ENCODE measurements at regions not wholly inside any gene's neighbourhood (a gene's known extent, or its start where the extent isn't known, plus 50 kb on each side); places are given as distances from the start of the nearest gene placed in this dataset.

GRCh38 chr6:98724537-98724936 lies 109.8 kb upstream of the POU3F2 start:
- SMC1A ChIA-PET (ENCODE audit: uncharacterized antibody, unreplicated experiment) = no interaction called here
- intact Hi-C loops (cut with micrococcal nuclease; ENCODE audit: unreplicated experiment) = no loop called here
- Histone ChIP-seq H3K36me3 (ENCODE audit: control insufficient read depth in 2 of 2, insufficient read depth in 2 of 2, low read length in 1 of 2) (no peaks in the 10 kb centered on the region), H2AFZ (ENCODE audit: control insufficient read depth, low read depth, low read length) (no peak overlapping the region), H4K20me1 (ENCODE audit: control insufficient read depth, insufficient read depth) (no peaks in the 10 kb centered on the region), H3K4me2 (ENCODE audit: control insufficient read depth, insufficient read depth) (no peak overlapping the region), H3K9ac (ENCODE audit: control insufficient read depth, insufficient read depth, low read length) (no peak overlapping the region), H3K9me3 (replicated peaks; ENCODE audit: control insufficient read depth, insufficient read depth, low read length) (no peaks in the 10 kb centered on the region), H3K27me3 (replicated peaks in 1 of 2; ENCODE audit: control insufficient read depth in 2 of 2, insufficient read depth in 2 of 2, low read length in 1 of 2) (no peaks in the 10 kb centered on the region), H3K27ac (ENCODE audit: control insufficient read depth, insufficient read depth) (no peak overlapping the region), H3K4me1 (ENCODE audit: control insufficient read depth, insufficient read depth, low read length) (no peaks in the 10 kb centered on the region), H3K4me3 (no peak overlapping the region), H3K79me2 (ENCODE audit: control insufficient read depth, insufficient read depth, low read length) (no peaks in the 10 kb centered on the region)
- no TSS peak for BruUV-seq (replicated peaks)
- in situ Hi-C loops (cut with MboI) = no loop called here
- no peak for TF ChIP-seq BHLHE40 (IDR thresholded peaks at IDR 0.05; ENCODE audit: borderline replicate concordance in 1 of 2, low read depth in 2 of 2, low read length in 1 of 2)
- no peak for TF ChIP-seq BCL3 (IDR thresholded peaks at IDR 0.05; ENCODE audit: borderline replicate concordance, insufficient read depth, low read depth, low read length, poor library complexity, severe bottlenecking)
- TF ChIP-seq ZBTB40 (IDR thresholded peaks at IDR 0.05; ENCODE audit: borderline replicate concordance) = no peak
- TF ChIP-seq ATF7 (IDR thresholded peaks at IDR 0.05; ENCODE audit: low read depth) = no peak
- no peak for TF ChIP-seq MYC (IDR thresholded peaks at IDR 0.05; ENCODE audit: insufficient read depth, insufficient read length, insufficient replicate concordance, low read length, severe bottlenecking)
- no peak for TF ChIP-seq RELB (IDR thresholded peaks at IDR 0.05; ENCODE audit: low read depth)
- no peak for TF ChIP-seq RAD21 (IDR thresholded peaks at IDR 0.05; ENCODE audit: insufficient read depth, low read depth, low read length)
- no peak for TF ChIP-seq POLR2A (IDR thresholded peaks at IDR 0.05; ENCODE audit: low read depth, low read length)
- no peak for TF ChIP-seq IKZF1 (conservative IDR thresholded peaks at IDR 0.05)
- TF ChIP-seq ZBTB11 (CRISPR knock-in tag; IDR thresholded peaks at IDR 0.05) = no peak
- no peak for TF ChIP-seq KDM1A (IDR thresholded peaks at IDR 0.05; ENCODE audit: borderline replicate concordance)
- TF ChIP-seq RAD51 (IDR thresholded peaks at IDR 0.05) = no peak
- no peak for TF ChIP-seq ZNF274 (IDR thresholded peaks at IDR 0.05; ENCODE audit: insufficient read depth, insufficient read length)
- TF ChIP-seq ZNF24 (IDR thresholded peaks at IDR 0.05) = no peak
- TF ChIP-seq GABPA (IDR thresholded peaks at IDR 0.05; ENCODE audit: low read depth) = no peak
- CTCF ChIA-PET = no interaction called here
- FAIRE-seq = no peak
- POLR2A ChIA-PET = no interaction called here
- no peak for ATAC-seq
- RAD21 ChIA-PET (ENCODE audit: unreplicated experiment) = no interaction called here
- DNase-seq (ENCODE audit: low read depth, low spot score) = no peak

All from GM12878 (cell line).